Heart right ventricle (tissue), 16 donors: ENCODE measurements at regions not wholly inside any gene's neighbourhood (a gene's known extent, or its start where the extent isn't known, plus 50 kb on each side); places are given as distances from the start of the nearest gene placed in this dataset.

Experiments used
- ATAC-seq, 8 donors: fragments of 200-7000 bp; cut with Tn5 transposase; one replicate each; pipeline ENCODE4 v1.9.1; 2020; ENCODE audit warnings: mild to moderate bottlenecking in 8 of 8, moderate library complexity in 8 of 8, moderate number of reproducible peaks in 1 of 8
- DNase-seq, 2 donors: peaks; one replicate each; pipeline ENCODE4 v3.0.0-alpha.2; 2020
- H3K27ac ChIP-seq, 10 donors: fragments of 200-600 bp; sonication (generic) in 2 of 10; one replicate each; pipeline versions ENCODE4 v1.5.0 to v1.8.0; 2020 to 2022; ENCODE audit warnings: mild to moderate bottlenecking in 3 of 10
- H3K27me3 ChIP-seq, 7 donors: fragments of 200-600 bp; one replicate each; pipeline ENCODE4 v1.8.0; 2021 to 2022; ENCODE audit warnings: mild to moderate bottlenecking in 2 of 7
- H3K36me3 ChIP-seq, 9 donors: fragments of 200-600 bp; sonication (generic) in 1 of 9; one replicate each; pipeline versions ENCODE4 v1.5.0 to v1.8.0; 2020 to 2022; ENCODE audit warnings: mild to moderate bottlenecking in 2 of 9
- H3K4me1 ChIP-seq, 9 donors: fragments of 200-600 bp; sonication (generic) in 1 of 9; one replicate each; pipeline versions ENCODE4 v1.5.0 to v1.8.0; 2020 to 2022; ENCODE audit warnings: mild to moderate bottlenecking in 4 of 9
- H3K4me3 ChIP-seq, 10 donors: fragments of 200-600 bp; sonication (generic) in 2 of 10; one replicate each; pipeline versions ENCODE4 v1.5.0 to v1.8.0; 2020 to 2022; ENCODE audit warnings: mild to moderate bottlenecking in 7 of 10, moderate library complexity in 2 of 10
- H3K9me3 ChIP-seq, 11 donors: fragments of 200-600 bp in 10 of 11; sonication (generic) in 2 of 11; one replicate each; pipeline versions ENCODE4 v1.5.0 to v1.8.0; 2013 to 2022; ENCODE audit warnings: mild to moderate bottlenecking in 2 of 11, control low read depth in 1 of 11, moderate library complexity in 1 of 11
- CTCF ChIP-seq, 9 donors: fragments of 200-600 bp; sonication (generic) in 2 of 9; IDR thresholded peaks; one replicate each; pipeline versions ENCODE4 v1.5.0 to v1.8.0; 2021 to 2022; ENCODE audit warnings: antibody characterized with exemption in 9 of 9, mild to moderate bottlenecking in 5 of 9, moderate library complexity in 1 of 9
- WGBS, 2 donors: extraction: QIAGEN DNeasy Blood & Tissue Kit; methylation state at CpG; one replicate each; pipeline ENCODE4 v1.1.7; 2013; ENCODE audit warnings: inconsistent platforms in 1 of 2; 5-methylcytosine and 5-hydroxymethylcytosine counted together
- intact Hi-C, 10 donors: fragments of 100-400 bp; cut with DNase I; formaldehyde crosslinking; loops; one replicate each; pipeline versions ENCODE4 v1.11.1 to v1.14.2; 2022
- donor health status: Arrhythmogenic right ventricular cardiomyopathy.
- donor health status: ischemic (EF 13 %, LVEDD 7.1; RV severe dilation, severe dysfunction).
- donor health status: healthy with polysubstance abuse.
- donor health status: DM: no; HTN: yes; CAD: no.
- donor health status: DM: no; HTN: no; CAD: no.
- donor health status: ischemic (EF 25% LVEDD 6.9; RV normal size, moderate dysfunction).
- donor health status: ischemic (EF 25% LVEDD 5.7; RV mildly dilated, moderate dysfunction).
- donor health status: healthy.
- donor health status: DM: yes; HTN: yes; CAD: no.
- donor health status: Ischemic cardiomyopathy.
- donor health status: ischemic (EF 35%, LVEDD 5.7; RV mildly dilated, moderate dysfunction).
- donor health status: nonischemic (EF 11% LVEDD 7.7; RV severe dilation, severe dysfunction).
- donor health status: DM: yes; HTN: yes; CAD: no.
- donor health status: PGD.
- donor health status: ischemic (EF 29% LVEDD 5.4; RV normal size, mild dysfunction).
- donor health status: nonischemic (EF 23%, LVEDD 6.1; RV moderate dilation, normal function).

- peaks cover 0 to 49% (median 14%) of the 10 kb centered on the region in 11 donors for H3K9me3 ChIP-seq
Observed at GRCh38 chr6:81977486-81977885, 225.0 kb upstream of the TENT5A start.

GRCh38 chr6:81969814-81970213, 217.3 kb upstream of the TENT5A start:
- no peaks in the 10 kb centered on the region for H3K4me1 ChIP-seq
- 85 to 86% methylated on average over 16 of the region's 16 CpGs for WGBS, 2 donors
- no peak for TF ChIP-seq CTCF (IDR thresholded peaks at IDR 0.05)
- intact Hi-C loops: no loop called here
- H3K9me3 ChIP-seq: peaks cover 0 to 26% (median 2%) of the 10 kb centered on the region in 11 donors
- H3K27ac ChIP-seq: no peak overlapping the region
- H3K4me3 ChIP-seq: no peak overlapping the region
- ATAC-seq: no peak
- H3K27me3 ChIP-seq: no peaks in the 10 kb centered on the region
- no peaks in the 10 kb centered on the region for H3K36me3 ChIP-seq
- no peak for DNase-seq

More at GRCh38 chr6:81977486-81977885, 225.0 kb upstream of the TENT5A start:
- DNase-seq (no peak), ATAC-seq (no peak)
- Histone ChIP-seq H3K27ac (no peak overlapping the region), H3K4me1 (peaks cover 0 to 8% (median 0%) of the 10 kb centered on the region in 9 donors), H3K4me3 (no peak overlapping the region), H3K36me3 (no peaks in the 10 kb centered on the region), H3K27me3 (no peaks in the 10 kb centered on the region)
- WGBS, 2 donors: 86 to 89% methylated on average over 2 of the region's 2 CpGs
- intact Hi-C loops: no loop called here
- TF ChIP-seq CTCF (IDR thresholded peaks at IDR 0.05): no peak

GRCh38 chr6:81969011-81969410, 216.5 kb upstream of the TENT5A start:
- TF ChIP-seq CTCF (IDR thresholded peaks at IDR 0.05): no peak
- Histone ChIP-seq H3K4me1 (no peaks in the 10 kb centered on the region), H3K36me3 (no peaks in the 10 kb centered on the region), H3K27me3 (no peaks in the 10 kb centered on the region), H3K27ac (no peak overlapping the region), H3K4me3 (no peak overlapping the region), H3K9me3 (peaks cover 0 to 18% (median 0%) of the 10 kb centered on the region in 11 donors)
- ATAC-seq: no peak
- WGBS, 2 donors: 86 to 91% methylated on average over 2 of the region's 2 CpGs
- no peak for DNase-seq
- intact Hi-C loops: no loop called here

GRCh38 chr6:81966968-81967367, 214.5 kb upstream of the TENT5A start:
- H3K9me3 ChIP-seq: peaks cover 0 to 1% (median 0%) of the 10 kb centered on the region in 11 donors
- no peak overlapping the region for H3K27ac ChIP-seq
- H3K4me1 ChIP-seq: no peaks in the 10 kb centered on the region
- H3K4me3 ChIP-seq: no peak overlapping the region
- DNase-seq (no peak), ATAC-seq (no peak)
- TF ChIP-seq CTCF (IDR thresholded peaks at IDR 0.05): no peak
- no peaks in the 10 kb centered on the region for H3K27me3 ChIP-seq
- 78 to 85% methylated on average over 2 of the region's 2 CpGs for WGBS, 2 donors
- no peaks in the 10 kb centered on the region for H3K36me3 ChIP-seq
- intact Hi-C loops: no loop called here
